HepG2 (cell line): ENCODE measurements at regions not wholly inside any gene's neighbourhood (a gene's known extent, or its start where the extent isn't known, plus 50 kb on each side); places are given as distances from the start of the nearest gene placed in this dataset.

ENCODE experiments used
- CTCF ChIP-seq: sonication (generic); formaldehyde crosslinking; IDR thresholded peaks from 2 replicates; pipeline ENCODE4 v1.5.0; 2020; ENCODE audit warnings: mild to moderate bottlenecking, missing genetic modification reagents, moderate library complexity
- EP300 ChIP-seq, 3 experiments: sonication (generic) in 1 of 3; formaldehyde crosslinking in 1 of 3; IDR thresholded peaks; 2 replicates each; pipeline versions ENCODE4 v1.5.1 to v1.6.1; 2011 to 2020; ENCODE audit warnings: low read depth in 2 of 3, low read length in 2 of 3, borderline replicate concordance in 1 of 3, improper control_type of control experiment in 1 of 3, mild to moderate bottlenecking in 1 of 3, missing genetic modification reagents in 1 of 3, moderate library complexity in 1 of 3
- ETS1 ChIP-seq: sonication (generic); formaldehyde crosslinking; IDR thresholded peaks from 2 replicates; pipeline ENCODE4 v1.4.0; 2020; ENCODE audit warnings: missing genetic modification reagents
- EZH2 ChIP-seq: conservative IDR thresholded peaks from 2 replicates; pipeline ENCODE4 v1.6.1; 2012; ENCODE audit warnings: mild to moderate bottlenecking, low read depth, low read length, moderate library complexity
- FOXA1 ChIP-seq, 2 experiments: fragments of 450-650 bp in 1 of 2; sonication (generic) in 1 of 2; formaldehyde crosslinking in 1 of 2; IDR thresholded peaks; 2 replicates each; pipeline versions ENCODE4 v1.4.0 to v1.6.1; 2016 to 2020; ENCODE audit warnings: missing genetic modification reagents in 1 of 2
- NFKBIZ ChIP-seq: IDR thresholded peaks from 2 replicates; pipeline ENCODE4 v1.6.1; 2018; ENCODE audit warnings: missing genetic modification reagents, missing compliant biosample characterization
- POLR2AphosphoS5 ChIP-seq: IDR thresholded peaks from 2 replicates; pipeline ENCODE4 v1.6.1; 2012; ENCODE audit warnings: low read depth, low read length
- RCOR2 ChIP-seq: IDR thresholded peaks from 2 replicates; pipeline ENCODE4 v1.6.1; 2016; ENCODE audit warnings: missing biosample characterization, missing genetic modification reagents
- SETDB1 ChIP-seq: sonication (generic); formaldehyde crosslinking; IDR thresholded peaks from 2 replicates; pipeline ENCODE4 v1.5.1; 2020; ENCODE audit warnings: missing genetic modification reagents, mild to moderate bottlenecking, borderline replicate concordance
- U2AF1 ChIP-seq: fragments of 200-400 bp; formaldehyde crosslinking; optimal IDR thresholded peaks from 2 replicates; pipeline ENCODE3; 2017; ENCODE audit warnings: mild to moderate bottlenecking, low read depth, low read length
- ZBTB33 ChIP-seq: sonication (generic); formaldehyde crosslinking; IDR thresholded peaks from 2 replicates; pipeline ENCODE4 v1.4.0; 2020; ENCODE audit warnings: missing genetic modification reagents
- ZNF24 ChIP-seq: fragments of 450-650 bp; IDR thresholded peaks from 2 replicates; pipeline ENCODE4 v1.6.1; 2017; ENCODE audit warnings: antibody characterized with exemption, mild to moderate bottlenecking
- ZNF883 ChIP-seq: sonication (generic); formaldehyde crosslinking; IDR thresholded peaks from 2 replicates; pipeline ENCODE4 v1.5.1; 2020; ENCODE audit warnings: mild to moderate bottlenecking, missing genetic modification reagents; ENCODE audit errors: not compliant biosample characterization

DNA sequence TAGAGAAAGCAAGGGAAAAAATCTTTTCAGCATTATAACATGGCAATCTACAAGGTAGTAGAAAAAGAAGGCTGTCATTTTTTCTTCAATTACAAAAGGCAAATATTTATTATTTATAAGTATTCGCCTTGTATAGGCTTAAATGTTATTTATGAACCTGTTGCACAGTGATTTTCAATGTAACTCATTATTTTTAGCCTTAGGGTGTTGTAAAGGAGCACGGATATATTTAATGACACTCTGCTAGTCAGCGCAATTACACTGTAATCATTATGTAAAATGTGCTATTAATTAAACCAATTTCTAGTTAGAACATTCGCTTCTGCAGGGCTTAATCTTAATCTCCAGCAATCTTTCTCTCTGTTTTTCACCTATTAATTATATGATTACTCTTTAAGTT lies 145.0 kb downstream of the ATG4C start:
- no peak for TF ChIP-seq ZBTB33
- no peak for TF ChIP-seq POLR2AphosphoS5
- no peak for TF ChIP-seq EP300 (IDR thresholded peaks at IDR 0.05; ENCODE audit: low read depth in 2 of 2, low read length in 2 of 2)
- TF ChIP-seq EP300 (CRISPR knock-in tag; IDR thresholded peaks at IDR 0.05; ENCODE audit: borderline replicate concordance) = no peak
- no peak for TF ChIP-seq ZNF24
- TF ChIP-seq RCOR2 (CRISPR knock-in tag) = no peak
- TF ChIP-seq FOXA1 (IDR thresholded peaks at IDR 0.05) = no peak
- no peak for TF ChIP-seq FOXA1 (CRISPR knock-in tag; IDR thresholded peaks at IDR 0.05)
- no peak for TF ChIP-seq NFKBIZ
- no peak for TF ChIP-seq CTCF (CRISPR knock-in tag)
- no peak for TF ChIP-seq ZNF883 (CRISPR knock-in tag)
- no peak for TF ChIP-seq SETDB1
- no peak for TF ChIP-seq U2AF1
- TF ChIP-seq EZH2 = no peak
- TF ChIP-seq ETS1 (CRISPR knock-in tag) = no peak
